Right renal pelvis (tissue), 4 donors: ENCODE measurements at regions not wholly inside any gene's neighbourhood (a gene's known extent, or its start where the extent isn't known, plus 50 kb on each side); places are given as distances from the start of the nearest gene placed in this dataset.
A peak's percentile ranks its signal among the peaks of the same experiment; 100 is the strongest.

Experiments
- DNase-seq, 4 donors: peaks; one replicate each; pipeline ENCODE4 v3.0.0-alpha.2; 2013; ENCODE audit warnings: low read depth in 4 of 4, low spot score in 3 of 4, missing footprints in 1 of 4

DNA sequence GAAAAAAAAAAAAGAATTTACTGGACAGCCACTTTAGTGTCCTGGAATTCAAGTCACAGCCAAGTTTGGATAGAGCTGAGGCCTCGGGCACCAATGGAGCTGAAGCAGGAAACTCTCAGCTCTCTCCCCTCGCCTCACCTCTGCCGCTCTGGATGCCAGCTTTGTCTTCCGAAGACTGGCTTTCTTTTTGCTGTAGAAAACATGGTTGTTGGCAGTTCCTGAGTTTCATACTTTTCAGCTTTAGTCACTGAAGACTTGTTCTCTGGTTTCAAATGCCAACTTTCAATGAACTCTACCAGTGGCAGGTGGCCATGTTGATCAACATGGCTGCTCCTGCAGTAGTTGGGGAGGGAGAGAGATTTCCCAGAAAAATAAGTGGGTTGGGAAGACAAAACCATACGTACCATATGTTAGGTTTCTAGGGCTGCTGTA lies 142.2 kb downstream of the SNX18 start:
- no peak for DNase-seq

DNA sequence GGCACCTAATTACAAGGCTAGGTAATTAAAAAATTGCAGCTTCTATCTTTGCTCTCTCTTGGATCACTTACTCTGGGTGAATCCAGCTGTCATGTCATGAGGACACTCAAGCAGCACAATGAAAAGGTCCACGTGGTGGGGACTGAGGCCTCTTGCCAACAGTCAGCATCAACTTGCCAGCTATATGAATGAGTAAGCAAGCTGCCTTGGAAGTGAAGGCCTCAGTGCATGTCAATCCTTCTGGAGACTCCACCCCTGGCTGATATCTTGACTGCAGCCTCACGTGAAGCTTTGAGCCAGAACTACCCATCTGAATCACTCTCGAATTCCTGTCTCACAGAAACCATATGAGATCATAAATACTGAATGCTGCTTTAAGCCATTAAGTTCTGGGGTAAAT lies 140.5 kb downstream of the SNX18 start:
- no peak for DNase-seq

DNA sequence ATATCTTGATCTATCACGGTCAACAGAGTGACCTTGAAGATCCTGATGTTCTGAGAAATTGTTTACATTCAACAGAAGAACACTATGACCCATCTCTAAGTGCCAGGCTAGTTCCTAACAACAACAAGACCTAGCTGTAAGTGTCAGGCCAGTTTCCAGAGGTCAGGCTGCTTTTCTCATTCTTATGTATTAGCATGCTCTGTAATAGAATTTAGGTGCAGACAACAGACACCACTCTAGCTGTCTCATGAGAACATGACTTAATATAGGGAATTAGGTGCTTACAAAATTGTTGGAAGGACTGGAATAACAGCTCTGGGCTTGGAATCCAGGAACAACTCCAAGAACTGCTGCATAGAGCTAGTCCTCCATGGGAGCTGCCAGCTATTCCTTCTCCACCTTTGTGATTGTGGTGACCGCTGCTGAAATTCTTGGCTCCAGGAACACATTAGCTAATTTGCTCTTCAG lies 138.7 kb downstream of the SNX18 start:
- DNase-seq = no peak

DNA sequence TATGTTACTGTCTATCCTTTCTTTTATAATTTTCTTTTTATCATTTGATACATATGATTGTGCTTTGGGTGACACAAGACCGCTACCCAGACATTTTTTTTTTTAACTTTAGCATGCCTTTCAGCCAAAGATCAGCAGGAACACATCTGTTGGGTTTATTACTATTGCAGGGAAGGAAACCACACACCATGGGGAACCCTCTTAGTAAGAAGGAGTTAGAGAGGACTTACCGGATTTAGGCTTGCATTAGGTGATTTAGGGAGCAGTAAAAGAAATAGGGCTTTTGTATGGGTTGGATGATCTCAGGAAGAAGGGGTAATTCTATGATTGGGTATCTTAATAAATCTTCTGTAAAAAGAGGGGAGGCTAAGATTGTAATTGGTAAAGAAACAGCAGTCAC lies 138.2 kb downstream of the SNX18 start:
- no peak for DNase-seq

DNA sequence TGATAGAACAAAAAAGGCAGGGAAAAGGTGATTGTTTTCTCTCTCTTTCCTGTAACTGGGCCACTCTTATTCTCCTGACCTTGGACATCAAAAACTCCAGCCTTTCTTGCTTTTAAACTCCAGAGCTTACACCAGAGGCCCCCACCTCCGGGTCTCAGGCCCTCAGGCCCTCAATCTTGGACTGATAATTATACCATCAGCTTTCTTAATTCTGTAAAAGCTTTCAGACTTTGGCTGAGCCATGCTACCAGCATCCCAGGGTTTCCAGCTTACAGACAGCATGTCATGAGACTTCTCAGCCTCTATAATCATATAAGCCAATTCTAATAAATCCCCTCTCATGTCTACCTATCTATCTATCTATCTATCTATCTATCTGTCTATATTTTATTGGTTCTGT lies 137.7 kb downstream of the SNX18 start:
- DNase-seq = no peak

DNA sequence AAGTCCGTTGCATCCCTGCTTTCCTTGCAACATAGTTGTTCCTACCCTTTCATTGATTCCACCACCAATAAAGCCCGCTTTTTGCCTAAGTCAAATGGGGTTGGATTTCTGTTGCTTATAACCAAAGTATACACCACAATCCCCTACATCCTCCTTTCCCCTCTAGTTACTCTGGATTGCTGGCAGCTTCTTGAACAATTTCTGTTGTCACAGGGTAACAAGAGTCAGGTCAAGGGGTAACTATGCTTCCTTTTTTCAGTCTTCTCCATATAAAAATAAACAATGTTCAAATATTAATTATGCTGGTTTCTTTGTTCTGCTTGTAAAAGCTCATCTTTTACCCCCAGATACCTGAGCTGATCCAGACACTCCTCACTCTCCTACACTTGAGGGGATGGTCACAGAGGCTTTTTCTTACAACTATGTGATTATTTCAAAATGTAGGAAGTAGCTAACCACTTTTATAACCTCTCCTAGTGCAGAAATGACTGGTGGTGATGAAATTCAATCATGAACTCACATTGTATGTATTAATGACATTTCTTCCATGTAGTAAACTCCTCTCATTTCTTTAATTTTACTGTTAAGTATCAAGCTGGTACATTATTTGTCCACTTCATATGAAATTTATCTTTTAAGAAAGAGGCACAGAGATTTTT lies 136.5 kb downstream of the SNX18 start:
- no peak for DNase-seq

DNA sequence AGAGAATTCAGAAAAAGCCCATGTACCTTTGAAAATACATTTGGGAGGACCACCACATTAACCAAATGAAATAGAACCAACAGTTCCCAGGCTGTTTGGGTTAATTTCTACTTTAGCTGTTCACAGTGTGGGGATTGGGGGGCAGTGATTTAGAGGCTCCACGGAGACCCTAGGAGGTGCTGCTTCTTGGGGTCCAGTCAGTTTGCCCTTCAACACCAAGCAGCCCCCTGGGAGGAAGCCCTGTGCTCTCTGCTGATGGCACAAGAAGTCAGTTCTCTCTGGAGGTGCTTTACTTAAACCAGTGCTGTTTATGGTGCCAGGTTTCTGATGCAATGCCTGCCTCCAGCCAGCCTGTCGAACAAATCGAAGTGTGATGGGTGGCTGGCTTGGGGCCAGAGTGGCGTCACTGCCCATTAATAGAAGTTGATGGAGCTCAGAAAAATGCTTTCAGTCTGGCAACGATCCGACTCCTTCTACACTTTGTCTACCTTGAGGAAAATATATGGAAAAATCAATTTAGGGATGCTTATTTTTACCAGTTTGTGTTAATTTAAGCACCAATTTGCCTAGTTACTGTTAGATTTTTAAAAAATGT lies 134.0 kb downstream of the SNX18 start:
- DNase-seq = no peak

DNA sequence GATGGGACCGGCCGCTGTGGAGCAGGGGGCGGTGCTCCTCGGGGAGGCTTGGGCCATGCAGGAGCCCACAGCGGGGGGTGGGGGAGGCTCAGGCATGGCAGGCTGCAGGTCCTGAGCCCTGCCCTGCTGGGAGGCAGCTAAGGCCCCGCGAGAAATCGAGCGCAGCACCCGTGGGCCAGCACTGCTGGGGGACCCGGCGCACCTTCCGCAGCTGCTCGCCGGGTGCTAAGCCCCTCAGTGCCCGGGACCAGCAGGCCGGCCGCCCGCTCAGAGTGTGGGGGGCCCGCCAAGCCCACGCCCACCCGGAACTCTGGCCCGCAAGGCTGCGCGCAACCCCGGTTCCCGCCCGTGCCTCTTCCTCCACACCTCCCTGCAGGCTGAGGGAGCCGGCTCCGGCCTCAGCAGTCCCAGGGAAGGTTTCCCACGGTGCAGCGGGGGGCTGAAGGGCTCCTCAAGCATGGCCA lies 131.5 kb downstream of the SNX18 start:
- DNase-seq = no peak

DNA sequence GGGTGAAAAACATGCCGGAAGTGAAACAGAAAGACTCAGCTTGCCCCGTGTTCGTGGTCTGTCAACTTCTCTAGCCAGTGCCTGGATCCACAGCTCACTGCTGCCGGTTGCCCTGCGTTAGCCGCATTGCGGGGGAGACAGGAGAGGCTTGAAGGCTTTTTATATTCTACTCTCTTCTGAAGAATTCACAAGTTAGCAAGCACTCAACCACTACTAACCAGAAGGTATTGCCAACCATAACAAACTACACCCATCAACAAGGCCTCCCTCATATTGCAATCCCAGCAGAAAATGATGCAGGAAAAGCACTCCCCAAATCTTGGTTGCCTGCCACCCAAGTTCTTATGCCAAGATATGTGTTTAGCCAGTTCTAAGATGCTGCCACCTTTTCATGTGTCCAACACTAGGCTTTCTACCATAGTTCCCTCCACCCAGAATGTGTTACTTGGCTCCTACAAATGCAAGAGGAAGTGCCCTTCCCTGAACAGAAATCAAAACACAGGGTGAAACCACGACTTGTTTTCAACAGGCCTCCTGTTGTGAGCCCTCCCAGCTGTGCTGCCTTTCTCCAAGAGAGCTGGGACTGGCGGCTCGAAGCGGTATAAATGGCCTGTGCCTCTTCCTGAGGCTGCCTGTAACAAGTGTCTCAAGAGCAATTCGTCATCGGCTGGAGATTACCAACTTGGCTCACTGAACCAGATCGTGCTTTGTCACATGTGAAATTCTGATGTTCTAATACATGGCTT lies 129.0 kb downstream of the SNX18 start:
- DNase-seq = peak in 2 of 4 donors; percentile 26 to 43

DNA sequence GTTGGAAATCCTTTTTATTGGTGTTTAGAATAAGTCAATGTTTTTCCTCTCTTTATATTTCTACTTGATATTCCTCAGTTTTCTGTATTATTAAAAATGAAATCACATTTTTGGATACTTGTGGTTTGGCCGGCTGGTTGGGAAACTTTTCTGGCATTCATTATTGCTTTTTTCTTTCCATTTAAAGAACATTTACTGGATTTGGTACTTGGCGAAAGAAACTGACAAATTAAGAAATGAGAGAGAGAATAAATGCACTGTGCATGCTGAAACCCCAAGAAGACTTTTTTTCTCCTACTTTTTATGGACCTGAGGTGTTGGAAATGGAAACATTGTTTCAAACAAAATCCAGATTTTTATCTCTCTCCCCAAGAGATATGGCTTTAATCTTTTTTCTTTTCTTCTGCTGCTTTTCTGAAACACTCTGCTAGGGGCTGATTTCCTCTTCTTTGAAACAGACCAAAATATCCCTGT lies 128.4 kb downstream of the SNX18 start:
- no peak for DNase-seq

DNA sequence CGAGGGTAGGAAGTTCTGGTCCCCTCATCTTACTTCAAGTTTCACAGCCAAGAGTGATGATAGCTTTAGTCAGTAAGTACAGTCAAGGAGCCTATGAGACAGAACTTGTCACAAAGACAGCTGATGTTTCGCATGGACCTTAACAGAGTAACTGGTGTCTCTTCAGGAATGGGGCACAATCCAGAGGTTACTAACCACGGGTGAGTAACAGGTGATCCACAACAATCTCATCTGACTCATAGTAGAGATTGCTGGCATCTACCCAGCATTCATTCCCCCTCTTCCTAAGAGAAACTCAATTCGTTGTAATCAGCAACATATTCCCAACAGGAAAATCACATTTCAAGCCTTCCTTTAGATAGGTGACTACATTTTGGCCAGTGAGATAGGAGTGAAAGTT lies 126.7 kb downstream of the SNX18 start:
- no peak for DNase-seq

DNA sequence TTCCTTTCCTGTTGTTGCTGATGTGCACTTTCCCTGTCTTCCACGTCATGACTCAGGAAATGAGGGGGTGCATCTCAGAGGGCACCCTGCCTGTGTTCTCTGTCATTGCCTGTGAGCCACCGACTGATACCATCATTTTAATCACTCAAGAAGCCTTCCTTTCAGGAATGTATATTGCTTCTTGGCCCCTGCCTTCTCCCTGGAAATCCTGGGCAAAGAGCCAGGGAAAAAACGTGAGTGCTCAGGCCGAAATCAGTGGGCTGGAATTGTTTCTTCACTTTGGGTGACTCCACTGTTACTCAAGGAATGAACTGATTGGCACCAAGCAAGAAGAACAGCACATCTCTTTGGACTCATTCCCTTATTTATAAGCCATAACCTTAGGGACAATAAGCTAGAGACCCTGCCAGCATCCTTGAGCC lies 126.1 kb downstream of the SNX18 start:
- DNase-seq = no peak

DNA sequence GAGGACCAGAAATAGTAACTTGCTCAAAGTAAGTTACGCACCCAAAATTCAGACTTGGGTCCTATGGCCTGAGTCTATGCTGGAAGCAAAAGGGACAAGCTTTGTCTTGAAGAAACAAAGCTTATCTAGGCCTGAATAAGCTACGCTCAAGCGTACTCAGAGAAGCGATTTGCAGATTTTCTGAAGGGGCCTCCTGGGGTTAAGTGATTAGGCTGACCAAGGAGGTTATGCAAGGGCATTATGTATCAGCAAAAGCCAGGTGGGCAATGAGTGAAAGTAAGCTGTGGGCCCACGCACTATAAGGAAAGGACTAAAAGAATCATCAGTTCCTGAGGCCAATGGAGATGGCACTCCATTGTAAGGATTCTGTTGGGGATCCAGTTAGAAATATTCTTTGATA lies 122.1 kb downstream of the SNX18 start:
- no peak for DNase-seq

DNA sequence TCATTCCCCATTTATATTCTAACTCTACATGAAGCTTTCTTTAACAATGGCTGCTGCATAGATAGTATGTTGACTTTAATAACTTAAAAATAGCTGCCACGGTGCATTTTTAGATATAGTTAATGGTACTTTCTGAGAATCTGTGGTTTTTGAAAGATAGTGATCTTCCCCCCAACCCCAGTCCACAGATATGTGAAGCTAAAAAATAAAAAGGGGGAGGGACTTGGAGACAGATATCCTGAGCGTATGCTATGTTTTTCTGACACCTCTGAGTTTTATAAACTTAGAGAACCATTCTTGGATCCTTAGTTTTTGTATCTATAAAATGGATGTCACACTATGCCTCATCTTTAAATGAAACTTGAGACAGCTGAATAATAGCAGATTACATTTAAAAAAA lies 120.5 kb downstream of the SNX18 start:
- DNase-seq = no peak

DNA sequence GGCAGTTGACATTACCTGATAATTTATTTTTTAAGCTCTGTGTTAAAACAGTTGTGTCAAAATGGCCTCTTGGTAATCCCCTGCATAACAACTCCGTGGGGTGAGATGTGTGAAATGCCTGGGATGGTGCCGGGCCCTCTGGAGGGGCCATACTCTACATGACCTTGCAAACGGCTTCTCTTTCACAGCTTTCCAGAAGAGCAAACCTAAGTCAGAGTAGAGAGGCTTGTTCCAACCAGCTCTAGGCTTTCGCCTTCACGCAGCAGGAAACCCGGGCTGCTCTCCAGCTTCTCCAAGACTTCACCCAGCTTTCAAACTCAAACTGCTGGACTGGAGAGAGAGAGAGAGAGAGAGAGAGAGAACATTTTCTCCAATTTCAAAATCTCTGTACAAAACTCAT lies 120.1 kb downstream of the SNX18 start:
- no peak for DNase-seq

DNA sequence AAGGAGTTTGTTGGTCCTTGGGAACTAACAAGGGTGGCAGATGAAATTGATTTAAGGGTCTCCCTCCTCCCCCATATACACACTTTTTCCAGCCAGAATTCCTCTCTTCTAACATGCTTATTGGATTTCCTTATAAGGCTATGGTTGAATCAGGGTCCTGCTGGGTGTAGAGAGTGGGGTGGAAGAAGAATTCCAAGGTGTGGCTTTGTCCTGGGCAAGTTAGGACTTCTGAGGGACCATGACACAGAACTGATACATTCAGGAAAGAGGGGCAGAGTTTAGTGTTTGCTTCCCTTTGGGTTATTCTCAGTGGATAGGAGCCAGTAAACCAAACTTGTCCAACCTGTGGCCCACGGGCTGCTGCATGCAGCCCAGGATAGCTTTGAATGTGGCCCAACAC lies 116.5 kb downstream of the SNX18 start:
- DNase-seq = no peak

DNA sequence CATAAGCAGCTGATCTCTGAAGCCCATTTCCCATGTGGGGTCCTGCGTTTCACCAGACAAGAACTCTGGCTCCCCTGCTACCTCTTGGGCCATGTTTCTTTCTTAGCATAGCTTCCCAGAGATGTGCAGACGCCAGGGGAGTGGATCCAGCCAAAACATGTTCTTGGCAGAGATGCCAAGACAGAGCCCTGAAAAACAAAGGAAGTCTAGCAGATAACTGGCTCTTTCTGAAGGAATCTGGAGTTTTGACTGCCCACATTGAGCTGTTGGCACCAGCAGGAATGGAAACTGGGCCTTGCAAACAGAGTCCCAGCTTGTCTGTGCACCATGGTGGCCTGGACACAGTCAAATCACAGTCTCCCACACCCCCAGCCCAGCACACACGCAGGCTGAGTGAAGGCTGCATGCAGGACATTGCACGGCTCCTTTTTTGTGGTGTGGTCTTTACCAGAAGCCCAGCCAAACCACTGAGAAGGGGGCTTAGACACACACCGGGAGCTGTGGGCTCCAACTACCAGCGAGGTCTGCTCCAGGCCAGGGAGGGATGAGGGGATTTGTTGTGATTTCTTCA lies 114.7 kb downstream of the SNX18 start:
- no peak for DNase-seq

DNA sequence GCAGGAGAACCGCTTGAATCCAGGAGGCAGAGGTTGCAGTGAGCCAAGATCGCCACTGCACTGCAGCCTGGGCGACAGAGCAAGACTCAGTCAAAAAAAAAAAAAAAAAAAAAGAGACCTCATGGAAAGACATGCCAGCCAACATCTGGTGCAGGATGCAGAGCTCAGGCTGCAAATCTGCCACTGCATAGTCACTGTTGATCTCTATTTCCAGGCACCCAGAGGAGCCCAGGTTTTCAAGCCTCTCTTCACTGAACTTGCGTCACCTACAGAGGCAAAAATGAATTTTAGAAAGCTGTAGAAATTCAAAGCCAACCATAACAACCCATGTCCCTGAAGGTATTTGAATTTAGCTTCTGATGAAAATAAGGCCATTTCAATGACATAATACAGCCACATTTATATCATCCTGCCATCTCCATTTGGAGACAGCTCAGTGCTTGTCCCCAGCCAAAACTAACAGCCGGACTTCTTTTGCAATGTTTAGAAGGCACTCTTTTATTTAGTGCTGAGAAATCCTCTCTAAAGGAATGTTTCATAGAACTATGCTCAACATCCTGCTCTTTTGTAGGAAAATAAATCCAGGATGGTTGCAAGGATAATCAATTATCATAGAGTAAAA lies 113.3 kb downstream of the SNX18 start:
- no peak for DNase-seq

DNA sequence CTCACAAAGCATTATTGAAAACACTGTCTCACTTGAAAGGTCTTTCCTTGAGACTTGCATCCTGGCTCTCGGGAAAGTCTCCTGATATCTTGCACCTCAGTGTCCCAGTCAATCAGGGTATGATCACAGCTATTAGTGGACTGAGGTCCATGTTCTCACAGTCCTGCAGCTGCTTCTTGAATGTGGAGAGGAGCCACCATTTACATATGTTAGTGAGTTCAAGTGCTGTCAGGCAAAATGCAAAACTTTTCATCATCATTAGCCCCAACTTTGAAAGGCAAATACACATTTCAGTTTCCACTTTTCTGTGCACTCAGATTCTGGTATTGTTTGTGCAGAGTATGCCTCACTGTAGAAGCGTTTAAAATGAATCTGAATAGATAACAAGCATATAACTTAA lies 111.6 kb downstream of the SNX18 start:
- DNase-seq = no peak

DNA sequence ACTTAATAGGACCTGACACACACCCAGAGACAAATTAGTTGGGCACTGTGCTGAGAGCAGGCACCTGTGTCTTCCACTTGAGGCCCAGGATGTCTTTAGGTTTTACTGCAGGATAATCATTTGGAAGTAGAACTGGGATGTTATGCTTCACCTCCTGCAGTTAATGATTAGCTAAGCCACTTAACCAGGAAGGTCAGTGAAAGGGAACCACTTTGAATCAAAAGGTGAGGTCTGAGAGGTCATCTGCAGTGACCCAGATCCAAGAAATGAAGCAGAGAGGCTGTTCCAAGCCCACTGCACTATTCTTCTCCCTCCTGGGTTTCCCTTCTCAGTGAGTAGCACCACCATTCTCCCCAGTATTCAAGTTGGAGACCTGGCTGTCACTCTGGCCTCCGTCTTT lies 110.5 kb downstream of the SNX18 start:
- peak in 1 of 4 donors; percentile 60 for DNase-seq

DNA sequence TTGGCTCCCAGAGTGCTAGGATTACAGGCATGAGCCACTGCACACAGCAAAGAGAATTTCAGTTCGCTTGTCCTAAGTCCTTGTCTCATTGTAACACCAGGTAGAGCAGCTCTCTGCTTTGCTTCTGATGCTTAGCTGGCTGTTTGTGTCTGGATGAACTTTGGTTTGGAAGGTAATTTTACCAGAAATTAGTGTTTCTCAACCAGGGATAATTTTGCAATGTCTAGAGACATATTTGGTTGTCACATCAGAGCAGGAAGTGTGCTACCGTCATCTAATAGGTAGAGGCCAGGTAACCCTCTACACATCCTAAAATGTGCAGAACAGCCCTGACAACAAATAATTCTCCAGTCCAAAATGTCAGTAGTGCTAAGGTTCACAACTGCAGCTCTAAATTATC lies 108.8 kb downstream of the SNX18 start:
- DNase-seq = no peak
